GM12865 (cell line): ENCODE measurements at regions not wholly inside any gene's neighbourhood (a gene's known extent, or its start where the extent isn't known, plus 50 kb on each side); places are given as distances from the start of the nearest gene placed in this dataset.

ENCODE experiments used
- DNase-seq: peaks from one replicate; pipeline ENCODE4 v3.0.0; 2010; ENCODE audit warnings: low read depth
- H3K4me3 ChIP-seq: 2 replicates; pipeline ENCODE4 v1.5.1; 2011; ENCODE audit warnings: mild to moderate bottlenecking, low read depth, low read length, control low read depth
- CTCF ChIP-seq: IDR thresholded peaks from 2 replicates; pipeline ENCODE4 v1.5.1; 2011; ENCODE audit warnings: low read length, control low read depth, low read depth, inconsistent platforms; ENCODE audit not compliant: insufficient read depth; ENCODE audit errors: missing control alignments

- no peak for TF ChIP-seq CTCF
- H3K4me3 ChIP-seq: no peak overlapping the region
- no peak for DNase-seq
These were observed 175.0 kb downstream of the FOXD2 start for GRCh38 chr1:47612819-47613218.

GRCh38 chr1:47616036-47616435, 178.2 kb downstream of the FOXD2 start:
- TF ChIP-seq CTCF: no peak
- DNase-seq: no peak
- no peak overlapping the region for H3K4me3 ChIP-seq

GRCh38 chr1:47616906-47617305, 179.1 kb downstream of the FOXD2 start:
- no peak for TF ChIP-seq CTCF
- no peak for DNase-seq
- H3K4me3 ChIP-seq: no peak overlapping the region

- no peak for TF ChIP-seq CTCF
- DNase-seq: no peak
- no peak overlapping the region for H3K4me3 ChIP-seq
These were observed 179.8 kb downstream of the FOXD2 start for GRCh38 chr1:47617381-47618221.

DNA sequence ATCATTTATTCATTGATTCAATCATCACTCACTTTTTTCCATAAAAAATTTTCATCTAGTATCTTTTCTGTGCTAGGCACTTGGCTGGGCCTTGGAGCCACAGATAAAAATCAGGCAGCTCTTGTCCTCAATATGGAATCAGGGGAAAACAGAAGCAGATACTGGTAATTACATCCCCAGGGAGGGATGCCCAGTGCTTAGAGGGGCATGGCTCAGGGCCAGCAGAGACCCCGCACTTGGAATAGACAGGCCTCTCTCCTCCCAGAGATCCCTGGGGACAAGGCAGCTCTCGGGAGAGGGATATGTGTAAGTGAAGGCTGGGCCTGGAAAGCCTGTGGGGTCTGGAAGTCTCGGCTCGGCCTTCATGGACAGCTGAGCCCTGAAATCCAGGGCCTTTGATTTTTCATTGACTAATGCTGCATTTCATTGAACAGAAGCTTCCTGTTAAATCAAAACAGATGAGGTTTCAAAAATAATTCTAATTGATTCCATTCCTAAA, 180.4 kb downstream of the FOXD2 start:
- no peak for DNase-seq
- no peak overlapping the region for H3K4me3 ChIP-seq
- no peak for TF ChIP-seq CTCF

DNA sequence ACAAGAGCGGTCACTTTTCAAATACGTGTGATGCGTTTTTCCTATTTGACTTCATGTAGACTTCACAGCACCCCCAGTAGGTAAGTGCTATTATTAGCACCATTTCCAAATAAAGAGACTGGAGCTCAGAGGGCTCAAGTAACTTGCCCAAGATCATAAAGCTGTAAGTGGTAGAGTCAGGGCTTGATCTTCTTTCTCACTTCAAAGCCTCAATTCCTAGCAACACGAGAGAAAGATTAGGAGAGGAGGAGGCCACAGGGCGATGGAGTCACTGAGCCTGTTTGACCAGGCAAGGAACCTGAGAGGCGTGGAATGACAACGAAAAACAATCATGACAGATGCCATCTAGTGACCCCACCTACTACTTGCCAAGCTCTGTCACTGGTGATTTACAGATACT, 181.0 kb downstream of the FOXD2 start:
- DNase-seq: no peak

More for the DNA sequence above, 181.0 kb downstream of the FOXD2 start:
- TF ChIP-seq CTCF: no peak
- H3K4me3 ChIP-seq: no peak overlapping the region
